ENCODE measurements at regions not wholly inside any gene's neighbourhood (a gene's known extent, or its start where the extent isn't known, plus 50 kb on each side); places are given as distances from the start of the nearest gene placed in this dataset.

DNA sequence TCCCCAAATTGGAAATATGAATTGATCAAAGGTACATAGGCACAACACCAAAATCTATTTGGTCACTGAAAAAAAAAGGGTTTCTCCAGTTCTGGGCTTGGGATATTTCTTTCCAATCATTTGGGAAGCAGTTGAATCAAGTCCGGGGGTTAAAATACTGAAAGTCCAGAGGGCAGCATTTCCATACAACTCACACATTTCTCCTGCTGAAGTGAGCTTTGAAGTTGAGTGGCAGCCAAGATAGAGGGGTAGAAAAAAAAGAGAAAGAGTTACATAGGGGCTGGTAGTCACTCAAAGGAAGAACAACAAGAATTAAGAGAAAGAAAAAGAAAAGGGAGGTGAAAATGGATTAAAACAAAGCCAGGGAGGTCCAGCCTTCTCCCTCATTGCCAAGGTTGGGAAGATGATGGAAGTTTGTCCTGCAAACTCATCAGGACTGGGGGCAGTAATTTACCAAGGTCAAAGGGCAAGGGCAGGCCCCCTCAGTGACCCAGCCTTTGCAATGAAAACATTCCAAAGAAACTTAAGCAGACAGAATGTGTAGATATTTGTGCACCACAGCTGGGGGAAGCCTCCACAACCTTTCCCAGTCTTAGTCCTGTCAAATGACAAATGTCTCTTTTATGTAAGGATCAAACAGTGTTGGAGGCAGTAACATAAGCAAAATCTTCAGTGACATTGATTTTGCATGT lies 525.3 kb upstream of the JARID2 start:
- Histone ChIP-seq H2AFZ (no peak overlapping the region), H3K27ac (ENCODE audit: low read depth) (peak overlapping the region; percentile 74; the same call in 1 of the 2 replicates), H3K27me3 (ENCODE audit: insufficient read depth) (no peaks in the 10 kb centered on the region), H3K4me1 (ENCODE audit: insufficient read depth) (no peaks in the 10 kb centered on the region; the same call in 1 of the 2 replicates), H3K36me3 (ENCODE audit: insufficient read depth) (no peaks in the 10 kb centered on the region), H3K9me2 (ENCODE audit: insufficient read depth) (no peaks in the 10 kb centered on the region), H3K4me2 (no peak overlapping the region), H3F3A (replicated peaks; ENCODE audit: low read depth) (no peaks in the 10 kb centered on the region), H4K20me1 (replicated peaks; ENCODE audit: insufficient read depth) (no peaks in the 10 kb centered on the region), H3K4me3 (no peak overlapping the region), H3K79me2 (replicated peaks; ENCODE audit: insufficient read depth) (no peaks in the 10 kb centered on the region)
- peaks cover 15% of the 10 kb centered on the region for H3K4me1 Mint-ChIP-seq
- no peaks in the 10 kb centered on the region for H3K9me3 Mint-ChIP-seq
- TF ChIP-seq ZNF114 (CRISPR knock-in tag; IDR thresholded peaks at IDR 0.05) (no peak), EZH2 (IDR thresholded peaks at IDR 0.05; ENCODE audit: low read depth, unreplicated experiment) (no peak), POLR2AphosphoS5 (IDR thresholded peaks at IDR 0.05; ENCODE audit: low read depth) (no peak), EZH2phosphoT487 (IDR thresholded peaks at IDR 0.05; ENCODE audit: unreplicated experiment) (no peak)
- TF ChIP-seq, protein P1, sequence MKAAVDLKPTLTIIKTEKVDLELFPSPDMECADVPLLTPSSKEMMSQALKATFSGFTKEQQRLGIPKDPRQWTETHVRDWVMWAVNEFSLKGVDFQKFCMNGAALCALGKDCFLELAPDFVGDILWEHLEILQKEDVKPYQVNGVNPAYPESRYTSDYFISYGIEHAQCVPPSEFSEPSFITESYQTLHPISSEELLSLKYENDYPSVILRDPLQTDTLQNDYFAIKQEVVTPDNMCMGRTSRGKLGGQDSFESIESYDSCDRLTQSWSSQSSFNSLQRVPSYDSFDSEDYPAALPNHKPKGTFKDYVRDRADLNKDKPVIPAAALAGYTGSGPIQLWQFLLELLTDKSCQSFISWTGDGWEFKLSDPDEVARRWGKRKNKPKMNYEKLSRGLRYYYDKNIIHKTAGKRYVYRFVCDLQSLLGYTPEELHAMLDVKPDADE (IDR thresholded peaks at IDR 0.05), result no peak
- TF ChIP-seq, protein P2, sequence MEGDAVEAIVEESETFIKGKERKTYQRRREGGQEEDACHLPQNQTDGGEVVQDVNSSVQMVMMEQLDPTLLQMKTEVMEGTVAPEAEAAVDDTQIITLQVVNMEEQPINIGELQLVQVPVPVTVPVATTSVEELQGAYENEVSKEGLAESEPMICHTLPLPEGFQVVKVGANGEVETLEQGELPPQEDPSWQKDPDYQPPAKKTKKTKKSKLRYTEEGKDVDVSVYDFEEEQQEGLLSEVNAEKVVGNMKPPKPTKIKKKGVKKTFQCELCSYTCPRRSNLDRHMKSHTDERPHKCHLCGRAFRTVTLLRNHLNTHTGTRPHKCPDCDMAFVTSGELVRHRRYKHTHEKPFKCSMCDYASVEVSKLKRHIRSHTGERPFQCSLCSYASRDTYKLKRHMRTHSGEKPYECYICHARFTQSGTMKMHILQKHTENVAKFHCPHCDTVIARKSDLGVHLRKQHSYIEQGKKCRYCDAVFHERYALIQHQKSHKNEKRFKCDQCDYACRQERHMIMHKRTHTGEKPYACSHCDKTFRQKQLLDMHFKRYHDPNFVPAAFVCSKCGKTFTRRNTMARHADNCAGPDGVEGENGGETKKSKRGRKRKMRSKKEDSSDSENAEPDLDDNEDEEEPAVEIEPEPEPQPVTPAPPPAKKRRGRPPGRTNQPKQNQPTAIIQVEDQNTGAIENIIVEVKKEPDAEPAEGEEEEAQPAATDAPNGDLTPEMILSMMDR (conservative IDR thresholded peaks at IDR 0.05; ENCODE audit: low read depth in 2 of 2), result no peak
- no peak overlapping the region for H3K4me3 Mint-ChIP-seq
- peaks cover 5% of the 10 kb centered on the region for H3K27me3 Mint-ChIP-seq (ENCODE audit: insufficient read depth, low read depth, poor library complexity)
- H3K27ac Mint-ChIP-seq, result no peak overlapping the region
- no peak for DNase-seq (ENCODE audit: low spot score)
- ATAC-seq, result no peak
- H3K36me3 Mint-ChIP-seq (ENCODE audit: low read depth), result no peaks in the 10 kb centered on the region

DNA sequence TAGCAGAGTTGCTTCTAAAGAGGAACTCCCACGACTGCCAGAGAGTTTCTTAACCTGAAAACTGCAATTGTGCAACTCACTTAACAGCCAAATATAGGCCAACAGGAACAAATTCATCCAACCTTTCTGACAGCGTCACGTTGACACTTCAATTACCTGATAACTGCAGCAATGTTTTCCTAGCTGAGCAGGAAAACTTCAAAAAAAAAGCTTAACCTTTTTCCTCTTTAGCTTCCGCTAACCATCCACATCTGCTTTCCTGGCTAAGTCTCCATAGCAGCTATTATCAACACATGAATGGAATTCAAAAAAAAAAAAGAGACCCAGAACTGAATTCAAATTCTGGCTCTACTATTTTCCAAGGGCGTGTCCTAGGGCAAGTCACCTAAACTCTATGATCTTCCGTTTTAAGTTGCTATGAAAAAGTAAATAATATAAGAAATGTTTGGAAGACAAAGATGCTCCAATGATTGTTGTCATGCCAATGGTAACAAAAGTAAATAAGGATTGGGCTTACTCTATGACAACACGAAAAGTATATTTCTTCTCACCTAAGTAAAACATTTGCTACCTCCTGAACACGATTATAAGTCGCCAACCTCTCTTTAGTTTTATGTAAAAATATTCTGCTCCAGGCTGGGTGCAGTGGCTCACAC lies 524.6 kb upstream of the JARID2 start:
- Histone ChIP-seq H3K36me3 (ENCODE audit: insufficient read depth) (no peaks in the 10 kb centered on the region), H3K79me2 (replicated peaks; ENCODE audit: insufficient read depth) (no peaks in the 10 kb centered on the region), H3K27me3 (ENCODE audit: insufficient read depth) (no peaks in the 10 kb centered on the region), H3K4me1 (ENCODE audit: insufficient read depth) (no peaks in the 10 kb centered on the region; the same call in 1 of the 2 replicates), H2AFZ (no peak overlapping the region), H3K27ac (ENCODE audit: low read depth) (no peak overlapping the region), H4K20me1 (replicated peaks; ENCODE audit: insufficient read depth) (no peaks in the 10 kb centered on the region), H3K4me2 (no peak overlapping the region), H3K4me3 (no peak overlapping the region), H3K9me2 (ENCODE audit: insufficient read depth) (no peaks in the 10 kb centered on the region), H3F3A (replicated peaks; ENCODE audit: low read depth) (no peaks in the 10 kb centered on the region)
- no peaks in the 10 kb centered on the region for H3K36me3 Mint-ChIP-seq (ENCODE audit: low read depth)
- no peak overlapping the region for H3K27ac Mint-ChIP-seq
- H3K9me3 Mint-ChIP-seq, result no peaks in the 10 kb centered on the region
- no peak for DNase-seq (ENCODE audit: low spot score)
- no peak overlapping the region for H3K4me3 Mint-ChIP-seq
- H3K27me3 Mint-ChIP-seq (ENCODE audit: insufficient read depth, low read depth, poor library complexity), result peaks cover 2% of the 10 kb centered on the region
- ATAC-seq, result no peak
- peaks cover 11% of the 10 kb centered on the region for H3K4me1 Mint-ChIP-seq
- TF ChIP-seq POLR2AphosphoS5 (IDR thresholded peaks at IDR 0.05; ENCODE audit: low read depth) (no peak), JUNB (IDR thresholded peaks at IDR 0.05; ENCODE audit: unreplicated experiment) (no peak), CREB1 (CRISPR knock-in tag; IDR thresholded peaks at IDR 0.05; ENCODE audit: low read depth) (no peak), ZNF114 (CRISPR knock-in tag; IDR thresholded peaks at IDR 0.05) (no peak), STAT1 (IDR thresholded peaks at IDR 0.05; ENCODE audit: unreplicated experiment) (no peak), EZH2phosphoT487 (IDR thresholded peaks at IDR 0.05; ENCODE audit: unreplicated experiment) (no peak), NANOG (IDR thresholded peaks at IDR 0.05; ENCODE audit: borderline replicate concordance) (no peak), EZH2 (IDR thresholded peaks at IDR 0.05; ENCODE audit: low read depth, unreplicated experiment) (no peak)
- TF ChIP-seq, protein P1 (IDR thresholded peaks at IDR 0.05), result no peak
- TF ChIP-seq, protein P2 (conservative IDR thresholded peaks at IDR 0.05; ENCODE audit: low read depth in 2 of 2), result no peak
- TF ChIP-seq, protein P3, sequence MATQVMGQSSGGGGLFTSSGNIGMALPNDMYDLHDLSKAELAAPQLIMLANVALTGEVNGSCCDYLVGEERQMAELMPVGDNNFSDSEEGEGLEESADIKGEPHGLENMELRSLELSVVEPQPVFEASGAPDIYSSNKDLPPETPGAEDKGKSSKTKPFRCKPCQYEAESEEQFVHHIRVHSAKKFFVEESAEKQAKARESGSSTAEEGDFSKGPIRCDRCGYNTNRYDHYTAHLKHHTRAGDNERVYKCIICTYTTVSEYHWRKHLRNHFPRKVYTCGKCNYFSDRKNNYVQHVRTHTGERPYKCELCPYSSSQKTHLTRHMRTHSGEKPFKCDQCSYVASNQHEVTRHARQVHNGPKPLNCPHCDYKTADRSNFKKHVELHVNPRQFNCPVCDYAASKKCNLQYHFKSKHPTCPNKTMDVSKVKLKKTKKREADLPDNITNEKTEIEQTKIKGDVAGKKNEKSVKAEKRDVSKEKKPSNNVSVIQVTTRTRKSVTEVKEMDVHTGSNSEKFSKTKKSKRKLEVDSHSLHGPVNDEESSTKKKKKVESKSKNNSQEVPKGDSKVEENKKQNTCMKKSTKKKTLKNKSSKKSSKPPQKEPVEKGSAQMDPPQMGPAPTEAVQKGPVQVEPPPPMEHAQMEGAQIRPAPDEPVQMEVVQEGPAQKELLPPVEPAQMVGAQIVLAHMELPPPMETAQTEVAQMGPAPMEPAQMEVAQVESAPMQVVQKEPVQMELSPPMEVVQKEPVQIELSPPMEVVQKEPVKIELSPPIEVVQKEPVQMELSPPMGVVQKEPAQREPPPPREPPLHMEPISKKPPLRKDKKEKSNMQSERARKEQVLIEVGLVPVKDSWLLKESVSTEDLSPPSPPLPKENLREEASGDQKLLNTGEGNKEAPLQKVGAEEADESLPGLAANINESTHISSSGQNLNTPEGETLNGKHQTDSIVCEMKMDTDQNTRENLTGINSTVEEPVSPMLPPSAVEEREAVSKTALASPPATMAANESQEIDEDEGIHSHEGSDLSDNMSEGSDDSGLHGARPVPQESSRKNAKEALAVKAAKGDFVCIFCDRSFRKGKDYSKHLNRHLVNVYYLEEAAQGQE (IDR thresholded peaks at IDR 0.05; ENCODE audit: unreplicated experiment), result no peak
